Progenitor cell of endocrine pancreas (in vitro differentiated cells): ENCODE measurements at regions not wholly inside any gene's neighbourhood (a gene's known extent, or its start where the extent isn't known, plus 50 kb on each side); places are given as distances from the start of the nearest gene placed in this dataset.
"Not testable (repeated sequence)": the region's sequence is repeated elsewhere in the genome, so short reads cannot be mapped to it uniquely, and the experiment has no call there.

ENCODE experiments used
- DNase-seq: peaks from one replicate; pipeline ENCODE4 v3.0.0; 2021; ENCODE audit warnings: low spot score; ENCODE audit not compliant: unreplicated experiment
- H3K27ac Mint-ChIP-seq: 2 replicates; pipeline ENCODE4 v1.8.0; 2021; ENCODE audit warnings: mild to moderate bottlenecking, moderate library complexity, mixed read lengths
- H3K27me3 Mint-ChIP-seq: 2 replicates; pipeline ENCODE4 v1.8.0; 2021; ENCODE audit warnings: mixed read lengths
- H3K36me3 Mint-ChIP-seq: 2 replicates; pipeline ENCODE4 v1.8.0; 2022; ENCODE audit warnings: mixed read lengths; ENCODE audit not compliant: insufficient read depth
- H3K4me1 Mint-ChIP-seq: 2 replicates; pipeline ENCODE4 v1.8.0; 2021; ENCODE audit warnings: low read depth, mixed read lengths
- H3K4me3 Mint-ChIP-seq: 2 replicates; pipeline ENCODE4 v1.8.0; 2021; ENCODE audit warnings: low read depth, mild to moderate bottlenecking, moderate library complexity, mixed read lengths
- H3K9me3 Mint-ChIP-seq: 2 replicates; pipeline ENCODE4 v1.8.0; 2021; ENCODE audit warnings: low read depth, mixed read lengths
- CTCF ChIP-seq: fragments of 200-600 bp; sonication (generic); IDR thresholded peaks from one replicate; pipeline ENCODE4 v1.5.0; 2021; ENCODE audit warnings: antibody characterized with exemption, mild to moderate bottlenecking; ENCODE audit not compliant: unreplicated experiment

- H3K27me3 Mint-ChIP-seq, result peaks cover 45% of the 10 kb centered on the region
- no peak for DNase-seq
- H3K36me3 Mint-ChIP-seq, result no peaks in the 10 kb centered on the region
- H3K4me3 Mint-ChIP-seq, result no peak overlapping the region
- peaks cover 7% of the 10 kb centered on the region for H3K9me3 Mint-ChIP-seq
- no peak overlapping the region for H3K27ac Mint-ChIP-seq
- no peak for TF ChIP-seq CTCF
- peaks cover 5% of the 10 kb centered on the region for H3K4me1 Mint-ChIP-seq
Measured at GRCh38 chr5:2536632-2537377, 214.7 kb downstream of the IRX2 start.

- Mint-ChIP-seq H3K9me3 (peaks cover 7% of the 10 kb centered on the region), H3K36me3 (no peaks in the 10 kb centered on the region), H3K27me3 (peaks cover 33% of the 10 kb centered on the region), H3K27ac (no peak overlapping the region), H3K4me3 (no peak overlapping the region), H3K4me1 (peaks cover 5% of the 10 kb centered on the region)
- TF ChIP-seq CTCF, result no peak
- DNase-seq, result no peak
Measured at GRCh38 chr5:2534970-2535369, 216.5 kb downstream of the IRX2 start.

GRCh38 chr5:2534251-2534650 lies 217.2 kb downstream of the IRX2 start:
- no peak overlapping the region for H3K4me3 Mint-ChIP-seq
- H3K9me3 Mint-ChIP-seq, result peaks cover 4% of the 10 kb centered on the region
- H3K27ac Mint-ChIP-seq, result no peak overlapping the region
- no peaks in the 10 kb centered on the region for H3K36me3 Mint-ChIP-seq
- H3K4me1 Mint-ChIP-seq, result peaks cover 5% of the 10 kb centered on the region
- H3K27me3 Mint-ChIP-seq, result peaks cover 30% of the 10 kb centered on the region
- TF ChIP-seq CTCF, result no peak
- DNase-seq, result no peak

GRCh38 chr5:2533848-2534247 lies 217.6 kb downstream of the IRX2 start:
- H3K4me1 Mint-ChIP-seq, DNase-seq, H3K9me3 Mint-ChIP-seq, H3K27ac Mint-ChIP-seq, H3K36me3 Mint-ChIP-seq, H3K4me3 Mint-ChIP-seq: not testable (repeated sequence)
- peaks cover 33% of the 10 kb centered on the region for H3K27me3 Mint-ChIP-seq

GRCh38 chr5:2532809-2533208 lies 218.7 kb downstream of the IRX2 start:
- DNase-seq, result no peak
- Mint-ChIP-seq H3K27ac (no peak overlapping the region), H3K36me3 (no peaks in the 10 kb centered on the region), H3K27me3 (peaks cover 37% of the 10 kb centered on the region), H3K4me1 (peaks cover 5% of the 10 kb centered on the region), H3K4me3 (no peak overlapping the region), H3K9me3 (peaks cover 4% of the 10 kb centered on the region)
- TF ChIP-seq CTCF, result no peak

- TF ChIP-seq CTCF, result no peak
- Mint-ChIP-seq H3K4me1 (no peaks in the 10 kb centered on the region), H3K4me3 (no peak overlapping the region), H3K9me3 (peaks cover 4% of the 10 kb centered on the region), H3K36me3 (no peaks in the 10 kb centered on the region), H3K27ac (no peak overlapping the region), H3K27me3 (peaks cover 38% of the 10 kb centered on the region)
- DNase-seq, result no peak
Measured at GRCh38 chr5:2531318-2531717, 220.2 kb downstream of the IRX2 start.
